ENCODE measurements at regions not wholly inside any gene's neighbourhood (a gene's known extent, or its start where the extent isn't known, plus 50 kb on each side); places are given as distances from the start of the nearest gene placed in this dataset.

GRCh38 chr12:127664901-127665300 lies 602.1 kb upstream of the TMEM132C start:
- TF ChIP-seq ZNF121 (CRISPR knock-in tag; IDR thresholded peaks at IDR 0.05), result no peak
- no peak for TF ChIP-seq MAX (CRISPR knock-in tag; IDR thresholded peaks at IDR 0.05)
- TF ChIP-seq, protein P1, sequence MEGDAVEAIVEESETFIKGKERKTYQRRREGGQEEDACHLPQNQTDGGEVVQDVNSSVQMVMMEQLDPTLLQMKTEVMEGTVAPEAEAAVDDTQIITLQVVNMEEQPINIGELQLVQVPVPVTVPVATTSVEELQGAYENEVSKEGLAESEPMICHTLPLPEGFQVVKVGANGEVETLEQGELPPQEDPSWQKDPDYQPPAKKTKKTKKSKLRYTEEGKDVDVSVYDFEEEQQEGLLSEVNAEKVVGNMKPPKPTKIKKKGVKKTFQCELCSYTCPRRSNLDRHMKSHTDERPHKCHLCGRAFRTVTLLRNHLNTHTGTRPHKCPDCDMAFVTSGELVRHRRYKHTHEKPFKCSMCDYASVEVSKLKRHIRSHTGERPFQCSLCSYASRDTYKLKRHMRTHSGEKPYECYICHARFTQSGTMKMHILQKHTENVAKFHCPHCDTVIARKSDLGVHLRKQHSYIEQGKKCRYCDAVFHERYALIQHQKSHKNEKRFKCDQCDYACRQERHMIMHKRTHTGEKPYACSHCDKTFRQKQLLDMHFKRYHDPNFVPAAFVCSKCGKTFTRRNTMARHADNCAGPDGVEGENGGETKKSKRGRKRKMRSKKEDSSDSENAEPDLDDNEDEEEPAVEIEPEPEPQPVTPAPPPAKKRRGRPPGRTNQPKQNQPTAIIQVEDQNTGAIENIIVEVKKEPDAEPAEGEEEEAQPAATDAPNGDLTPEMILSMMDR (IDR thresholded peaks at IDR 0.05), result no peak
- no peak for TF ChIP-seq IRF1 (CRISPR knock-in tag; IDR thresholded peaks at IDR 0.05)
- no peak for TF ChIP-seq KAT7 (CRISPR knock-in tag; IDR thresholded peaks at IDR 0.05; ENCODE audit: borderline replicate concordance)
- no peak for TF ChIP-seq STAT6 (CRISPR knock-in tag; conservative IDR thresholded peaks at IDR 0.05; ENCODE audit: low read depth)
- TF ChIP-seq, protein P2, sequence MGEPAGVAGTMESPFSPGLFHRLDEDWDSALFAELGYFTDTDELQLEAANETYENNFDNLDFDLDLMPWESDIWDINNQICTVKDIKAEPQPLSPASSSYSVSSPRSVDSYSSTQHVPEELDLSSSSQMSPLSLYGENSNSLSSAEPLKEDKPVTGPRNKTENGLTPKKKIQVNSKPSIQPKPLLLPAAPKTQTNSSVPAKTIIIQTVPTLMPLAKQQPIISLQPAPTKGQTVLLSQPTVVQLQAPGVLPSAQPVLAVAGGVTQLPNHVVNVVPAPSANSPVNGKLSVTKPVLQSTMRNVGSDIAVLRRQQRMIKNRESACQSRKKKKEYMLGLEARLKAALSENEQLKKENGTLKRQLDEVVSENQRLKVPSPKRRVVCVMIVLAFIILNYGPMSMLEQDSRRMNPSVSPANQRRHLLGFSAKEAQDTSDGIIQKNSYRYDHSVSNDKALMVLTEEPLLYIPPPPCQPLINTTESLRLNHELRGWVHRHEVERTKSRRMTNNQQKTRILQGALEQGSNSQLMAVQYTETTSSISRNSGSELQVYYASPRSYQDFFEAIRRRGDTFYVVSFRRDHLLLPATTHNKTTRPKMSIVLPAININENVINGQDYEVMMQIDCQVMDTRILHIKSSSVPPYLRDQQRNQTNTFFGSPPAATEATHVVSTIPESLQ (CRISPR knock-in tag; IDR thresholded peaks at IDR 0.05), result no peak
- TF ChIP-seq FOXK1 (CRISPR knock-in tag; IDR thresholded peaks at IDR 0.05), result no peak
- TF ChIP-seq PRDM15 (CRISPR knock-in tag; IDR thresholded peaks at IDR 0.05), result no peak
- TF ChIP-seq ARID4B (CRISPR knock-in tag; IDR thresholded peaks at IDR 0.05; ENCODE audit: borderline replicate concordance), result no peak
- TF ChIP-seq SP1 (CRISPR knock-in tag; conservative IDR thresholded peaks at IDR 0.05), result no peak
- no peak for TF ChIP-seq JUN (CRISPR knock-in tag; IDR thresholded peaks at IDR 0.05)
- no peak for TF ChIP-seq CREB1 (CRISPR knock-in tag; IDR thresholded peaks at IDR 0.05)
- no peak for TF ChIP-seq ZNF138 (CRISPR knock-in tag; conservative IDR thresholded peaks at IDR 0.05)
